Smooth muscle cell (in vitro differentiated cells): ENCODE measurements at regions not wholly inside any gene's neighbourhood (a gene's known extent, or its start where the extent isn't known, plus 50 kb on each side); places are given as distances from the start of the nearest gene placed in this dataset.

Experiments used
- DNase-seq: peaks from one replicate; lab custom pipeline; 2025; ENCODE audit not compliant: unreplicated experiment; lab: John Stamatoyannopoulos, UW
- H2AFZ ChIP-seq: fragments of 200-600 bp; sonication (generic); 2 replicates; pipeline ENCODE4 v1.6.0; 2016; ENCODE audit warnings: antibody characterized with exemption, low read depth, mild to moderate bottlenecking
- H3F3A ChIP-seq: fragments of 200-600 bp; sonication (generic); 2 replicates; pipeline ENCODE4 v1.6.0; 2017; ENCODE audit warnings: antibody characterized with exemption, low read depth
- H3K27ac ChIP-seq: fragments of 200-600 bp; sonication (generic); 2 replicates; pipeline ENCODE4 v1.5.1; 2016; ENCODE audit warnings: low read depth, mild to moderate bottlenecking
- H3K27me3 ChIP-seq: fragments of 200-600 bp; sonication (generic); 2 replicates; pipeline ENCODE4 v1.6.1; 2016; ENCODE audit warnings: low read depth, mild to moderate bottlenecking
- H3K36me3 ChIP-seq: fragments of 200-600 bp; sonication (generic); 2 replicates; pipeline ENCODE4 v1.5.1; 2016; ENCODE audit warnings: low read depth
- H3K4me1 ChIP-seq: fragments of 200-600 bp; sonication (generic); 2 replicates; pipeline ENCODE4 v1.5.1; 2016; ENCODE audit warnings: low read depth
- H3K4me2 ChIP-seq: fragments of 200-600 bp; sonication (generic); 2 replicates; pipeline ENCODE4 v1.6.0; 2016; ENCODE audit warnings: mild to moderate bottlenecking
- H3K4me3 ChIP-seq: fragments of 200-600 bp; sonication (generic); 2 replicates; pipeline ENCODE4 v1.5.1; 2016; ENCODE audit warnings: mild to moderate bottlenecking
- H3K79me2 ChIP-seq: fragments of 200-600 bp; sonication (generic); 2 replicates; pipeline ENCODE4 v1.6.0; 2016; ENCODE audit warnings: low read depth, mild to moderate bottlenecking
- H3K9ac ChIP-seq: fragments of 200-600 bp; sonication (generic); 2 replicates; pipeline ENCODE4 v1.6.0; 2016; ENCODE audit warnings: low read depth
- H3K9me3 ChIP-seq: fragments of 200-600 bp; sonication (generic); replicated peaks from 2 replicates; pipeline ENCODE4 v1.5.1; 2016; ENCODE audit warnings: low read depth
- H4K20me1 ChIP-seq: fragments of 200-600 bp; sonication (generic); 2 replicates; pipeline ENCODE4 v1.6.0; 2016; ENCODE audit warnings: low read depth
- WGBS: methylation state at CpG from one replicate; pipeline ENCODE4 v1.1.7; 2016; ENCODE audit warnings: low lambda C conversion rate; 5-methylcytosine and 5-hydroxymethylcytosine counted together
- TF ChIP-seq, protein P1 (sequence below): fragments of 200-600 bp; sonication (generic); IDR thresholded peaks from 2 replicates; pipeline ENCODE4 v1.5.1; 2017; ENCODE audit warnings: borderline replicate concordance, mild to moderate bottlenecking, antibody characterized with exemption; ENCODE audit not compliant: insufficient read depth, poor library complexity, severe bottlenecking

GRCh38 chr7:47221826-47222225 lies 360.1 kb downstream of the TNS3 start:
- no peak overlapping the region for H3K27ac ChIP-seq
- WGBS: 93% methylated on average over 3 of the region's 3 CpGs

GRCh38 chr7:47218378-47219176 lies 363.3 kb downstream of the TNS3 start:
- Histone ChIP-seq H2AFZ (no peak overlapping the region), H3K4me2 (no peak overlapping the region), H3K9ac (no peak overlapping the region), H3K9me3 (no peaks in the 10 kb centered on the region), H3K36me3 (no peaks in the 10 kb centered on the region), H3K27me3 (no peaks in the 10 kb centered on the region), H3K27ac (no peak overlapping the region), H3F3A (no peaks in the 10 kb centered on the region), H3K4me1 (no peaks in the 10 kb centered on the region), H3K79me2 (no peaks in the 10 kb centered on the region), H3K4me3 (no peak overlapping the region), H4K20me1 (no peaks in the 10 kb centered on the region)
- WGBS: 85% methylated on average over 9 of the region's 9 CpGs
- no peak for DNase-seq
- TF ChIP-seq, protein P1, sequence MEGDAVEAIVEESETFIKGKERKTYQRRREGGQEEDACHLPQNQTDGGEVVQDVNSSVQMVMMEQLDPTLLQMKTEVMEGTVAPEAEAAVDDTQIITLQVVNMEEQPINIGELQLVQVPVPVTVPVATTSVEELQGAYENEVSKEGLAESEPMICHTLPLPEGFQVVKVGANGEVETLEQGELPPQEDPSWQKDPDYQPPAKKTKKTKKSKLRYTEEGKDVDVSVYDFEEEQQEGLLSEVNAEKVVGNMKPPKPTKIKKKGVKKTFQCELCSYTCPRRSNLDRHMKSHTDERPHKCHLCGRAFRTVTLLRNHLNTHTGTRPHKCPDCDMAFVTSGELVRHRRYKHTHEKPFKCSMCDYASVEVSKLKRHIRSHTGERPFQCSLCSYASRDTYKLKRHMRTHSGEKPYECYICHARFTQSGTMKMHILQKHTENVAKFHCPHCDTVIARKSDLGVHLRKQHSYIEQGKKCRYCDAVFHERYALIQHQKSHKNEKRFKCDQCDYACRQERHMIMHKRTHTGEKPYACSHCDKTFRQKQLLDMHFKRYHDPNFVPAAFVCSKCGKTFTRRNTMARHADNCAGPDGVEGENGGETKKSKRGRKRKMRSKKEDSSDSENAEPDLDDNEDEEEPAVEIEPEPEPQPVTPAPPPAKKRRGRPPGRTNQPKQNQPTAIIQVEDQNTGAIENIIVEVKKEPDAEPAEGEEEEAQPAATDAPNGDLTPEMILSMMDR: no peak

More at GRCh38 chr7:47221826-47222225, 360.1 kb downstream of the TNS3 start:
- no peaks in the 10 kb centered on the region for H3K9me3 ChIP-seq
- no peak for DNase-seq
- no peaks in the 10 kb centered on the region for H3F3A ChIP-seq
- no peak overlapping the region for H3K4me3 ChIP-seq
- no peaks in the 10 kb centered on the region for H3K36me3 ChIP-seq
- no peaks in the 10 kb centered on the region for H3K4me1 ChIP-seq
- H3K4me2 ChIP-seq: no peak overlapping the region
- H2AFZ ChIP-seq: no peak overlapping the region
- H4K20me1 ChIP-seq: no peaks in the 10 kb centered on the region
- TF ChIP-seq, protein P1: no peak
- H3K79me2 ChIP-seq: no peaks in the 10 kb centered on the region
- H3K9ac ChIP-seq: no peak overlapping the region
- no peaks in the 10 kb centered on the region for H3K27me3 ChIP-seq

- no peak overlapping the region for H3K9ac ChIP-seq
- no peaks in the 10 kb centered on the region for H3K79me2 ChIP-seq
- H4K20me1 ChIP-seq: no peaks in the 10 kb centered on the region
- H3K4me3 ChIP-seq: no peak overlapping the region
- 82% methylated on average over 7 of the region's 7 CpGs for whole genome bisulfite sequencing
- H3F3A ChIP-seq: no peaks in the 10 kb centered on the region
- no peaks in the 10 kb centered on the region for H3K27me3 ChIP-seq
- H3K36me3 ChIP-seq: no peaks in the 10 kb centered on the region
- no peak overlapping the region for H3K27ac ChIP-seq
- H3K4me1 ChIP-seq: no peaks in the 10 kb centered on the region
- DNase-seq: no peak
- TF ChIP-seq, protein P1: no peak
- H2AFZ ChIP-seq: no peak overlapping the region
- no peak overlapping the region for H3K4me2 ChIP-seq
- H3K9me3 ChIP-seq: no peaks in the 10 kb centered on the region
Measured at GRCh38 chr7:47217570-47218360, 364.1 kb downstream of the TNS3 start.
